ENCODE measurements at regions not wholly inside any gene's neighbourhood (a gene's known extent, or its start where the extent isn't known, plus 50 kb on each side); places are given as distances from the start of the nearest gene placed in this dataset.
"Not testable (repeated sequence)": the region's sequence is repeated elsewhere in the genome, so short reads cannot be mapped to it uniquely, and the experiment has no call there.

- TF ChIP-seq CTCF, POLR2A (IDR thresholded peaks at IDR 0.05): not testable (repeated sequence)
Observed at GRCh38 chr2:91466780-91467363, 2775.4 kb downstream of the RPIA start.

Data from Peyer's patch (tissue), 4 donors.